HepG2 (cell line): ENCODE measurements at regions not wholly inside any gene's neighbourhood (a gene's known extent, or its start where the extent isn't known, plus 50 kb on each side); places are given as distances from the start of the nearest gene placed in this dataset.

Source experiments
- ATAC-seq: fragments of 200-7000 bp; cut with Tn5 transposase; 3 replicates; pipeline ENCODE4 v1.9.1; 2020; ENCODE audit warnings: mild to moderate bottlenecking, moderate library complexity
- BruUV-seq: library from RNA; stranded (reverse); fragments of 400-500 nt; replicated peaks from 2 replicates; lab custom pipeline; 2021; lab: Mats Ljungman, UMichigan
- CTCF ChIA-PET: fragments of 300-600 bp; formaldehyde crosslinking; extraction: SDS; loops from one replicate; lab custom pipeline; 2021; ENCODE audit warnings: low total read pairs, inconsistent platforms, low intra/inter-chr PET ratio; lab: Yijun Ruan, JAX
- POLR2A ChIA-PET: fragments of 350-600 bp; sonication (Branson Sonifier 250); formaldehyde crosslinking; loops from one replicate; lab custom pipeline; 2020; ENCODE audit warnings: antibody characterized with exemption, inconsistent platforms; lab: Yijun Ruan, JAX
- DNase-seq: peaks from one replicate; pipeline ENCODE4 v3.0.0-alpha.2; 2015; ENCODE audit warnings: low spot score
- FAIRE-seq: peaks from 3 replicates; lab custom pipeline; 2011; peaks lifted over from hg19 to GRCh38; lab: Jason Lieb, UNC
- H2AFZ ChIP-seq: one replicate; pipeline ENCODE4 v1.6.1; 2011; ENCODE audit warnings: low read length, inconsistent platforms
- H3K27ac ChIP-seq: fragments of 300-600 bp; 3 replicates; pipeline ENCODE4 v1.8.0; 2011; ENCODE audit warnings: mixed run types, mild to moderate bottlenecking, mixed read lengths, low read length, inconsistent platforms; ENCODE audit not compliant: insufficient read depth; ENCODE audit errors: extremely low read length
- H3K27me3 ChIP-seq, 2 experiments: fragments of 200-600 bp in 1 of 2; 2 replicates in 1 of 2; 3 replicates in 1 of 2; pipeline versions ENCODE4 v1.6.0 to v1.8.0; 2011; ENCODE audit warnings: low read length in 2 of 2, mild to moderate bottlenecking in 2 of 2, moderate library complexity in 2 of 2, inconsistent platforms in 1 of 2; ENCODE audit not compliant: insufficient read depth in 2 of 2, control insufficient read depth in 1 of 2
- H3K36me3 ChIP-seq, 2 experiments: fragments of 200-600 bp in 1 of 2; replicated peaks in 1 of 2; 2 replicates in 1 of 2; 3 replicates in 1 of 2; pipeline versions ENCODE4 v1.5.1 to v1.8.0; 2011; ENCODE audit warnings: low read length in 2 of 2, inconsistent platforms in 1 of 2; ENCODE audit not compliant: insufficient read depth in 2 of 2, control insufficient read depth in 1 of 2
- H3K4me1 ChIP-seq: 2 replicates; pipeline ENCODE4 v1.5.1; 2012; ENCODE audit warnings: low read length, inconsistent platforms; ENCODE audit not compliant: insufficient read depth
- H3K4me2 ChIP-seq: 2 replicates; pipeline ENCODE4 v1.6.0; 2011; ENCODE audit warnings: low read depth, low read length, inconsistent platforms
- H3K4me3 ChIP-seq, 3 experiments: fragments of 200-600 bp in 1 of 3; sonication (generic), shearing (Covaris generic) in 1 of 3; replicated peaks in 1 of 3; 2 replicates each; pipeline ENCODE4 v1.5.1; 2011 to 2016; ENCODE audit warnings: low read length in 3 of 3, inconsistent platforms in 2 of 3, low read depth in 2 of 3, mild to moderate bottlenecking in 2 of 3, control low read depth in 1 of 3, mixed read lengths in 1 of 3; ENCODE audit not compliant: insufficient read depth in 1 of 3
- H3K79me2 ChIP-seq: one replicate; pipeline ENCODE4 v1.6.1; 2011; ENCODE audit warnings: low read length, inconsistent platforms; ENCODE audit not compliant: insufficient read depth
- H3K9ac ChIP-seq: 2 replicates; pipeline ENCODE4 v1.6.0; 2011; ENCODE audit warnings: mild to moderate bottlenecking, low read depth, low read length, inconsistent platforms; ENCODE audit not compliant: insufficient read depth
- H3K9me3 ChIP-seq: 2 replicates; pipeline ENCODE4 v1.5.1; 2012; ENCODE audit warnings: mild to moderate bottlenecking, low read length
- H4K20me1 ChIP-seq: 2 replicates; pipeline ENCODE4 v1.6.0; 2011; ENCODE audit warnings: inconsistent platforms, mild to moderate bottlenecking, low read length, moderate library complexity; ENCODE audit not compliant: insufficient read depth
- MAFF ChIP-seq: IDR thresholded peaks from 2 replicates; pipeline ENCODE4 v1.6.1; 2011; ENCODE audit warnings: low read depth, low read length, improper control_type of control experiment
- MAFK ChIP-seq, 2 experiments: IDR thresholded peaks in 1 of 2; conservative IDR thresholded peaks in 1 of 2; 2 replicates each; pipeline ENCODE4 v1.6.1; 2011; ENCODE audit warnings: improper control_type of control experiment in 2 of 2, low read length in 2 of 2
- MTA1 ChIP-seq: sonication (generic); formaldehyde crosslinking; IDR thresholded peaks from 2 replicates; pipeline ENCODE4 v1.4.0; 2020; ENCODE audit warnings: missing genetic modification reagents, mild to moderate bottlenecking, borderline replicate concordance
- POLR2G ChIP-seq: fragments of 200-400 bp; formaldehyde crosslinking; IDR thresholded peaks from 2 replicates; pipeline ENCODE4 v1.6.1; 2018; ENCODE audit warnings: mild to moderate bottlenecking, low read depth, low read length, moderate library complexity
- ZNF451 ChIP-seq: sonication (generic); formaldehyde crosslinking; IDR thresholded peaks from 2 replicates; pipeline ENCODE4 v1.5.0; 2020; ENCODE audit warnings: mild to moderate bottlenecking, missing genetic modification reagents
- WGBS: methylation state at CpG from one replicate; pipeline ENCODE4 v1.1.6; 2017; ENCODE audit warnings: low lambda C conversion rate; 5-methylcytosine and 5-hydroxymethylcytosine counted together
- in situ Hi-C: cut with HindIII; loops from 2 replicates; pipeline ENCODE4 v1.10.0; 2017; ENCODE audit warnings: low pct_unique_long_range_greater_than_20kb; ENCODE audit not compliant: extremely low pct_ligation_motif_present
- intact Hi-C: fragments of 100-400 bp; cut with micrococcal nuclease; formaldehyde crosslinking; loops from one replicate; pipeline ENCODE4 v1.10.0; 2022; ENCODE audit not compliant: unreplicated experiment
- TF ChIP-seq, protein P1 (sequence below): sonication (generic); formaldehyde crosslinking; IDR thresholded peaks from 2 replicates; pipeline ENCODE4 v1.9.0; 2022; ENCODE audit warnings: missing genetic modification reagents, mild to moderate bottlenecking, borderline replicate concordance

DNA sequence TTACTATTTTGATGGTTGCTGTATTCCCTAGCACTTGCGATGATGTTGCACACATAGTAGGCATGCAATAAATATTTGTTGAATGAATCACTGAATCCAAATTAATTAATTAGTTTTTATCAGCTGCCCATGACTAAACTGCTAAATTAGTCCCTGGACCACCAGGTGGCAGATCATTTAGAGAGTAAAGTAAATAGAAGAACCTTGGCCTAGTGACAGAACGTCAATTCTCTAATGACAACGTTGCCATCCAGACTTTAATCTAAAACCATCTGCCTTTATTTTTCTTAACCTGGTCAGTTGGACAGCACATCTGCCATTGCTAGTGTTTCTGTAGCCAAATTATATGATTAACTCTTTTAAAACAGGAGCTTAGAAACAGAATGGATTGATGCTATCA lies 457.5 kb downstream of the KIF4B start:
- in situ Hi-C loops: no loop called here
- no peaks in the 10 kb centered on the region for H4K20me1 ChIP-seq
- TF ChIP-seq ZNF451 (CRISPR knock-in tag) (no peak), POLR2G (no peak), MTA1 (CRISPR knock-in tag) (no peak)
- TF ChIP-seq, all 625 proteins: peak for 0
- POLR2A ChIA-PET: no interaction called here
- CTCF ChIA-PET: no interaction called here
- intact Hi-C loops: no loop called here
- no peaks in the 10 kb centered on the region for H3K4me1 ChIP-seq
- no peak for ATAC-seq
- H3K9ac ChIP-seq: no peak overlapping the region
- no peaks in the 10 kb centered on the region for H3K79me2 ChIP-seq
- H3K27me3 ChIP-seq: no peaks in the 10 kb centered on the region
- no peak overlapping the region for H3K4me2 ChIP-seq
- H3K36me3 ChIP-seq: no peaks in the 10 kb centered on the region
- whole genome bisulfite sequencing: 60% methylated on average over 3 of the region's 3 CpGs
- no TSS peak for BruUV-seq
- no peak overlapping the region for H3K4me3 ChIP-seq
- no peak for FAIRE-seq
- no peak overlapping the region for H2AFZ ChIP-seq
- no peak overlapping the region for H3K27ac ChIP-seq
- no peaks in the 10 kb centered on the region for H3K9me3 ChIP-seq
- DNase-seq: no peak

DNA sequence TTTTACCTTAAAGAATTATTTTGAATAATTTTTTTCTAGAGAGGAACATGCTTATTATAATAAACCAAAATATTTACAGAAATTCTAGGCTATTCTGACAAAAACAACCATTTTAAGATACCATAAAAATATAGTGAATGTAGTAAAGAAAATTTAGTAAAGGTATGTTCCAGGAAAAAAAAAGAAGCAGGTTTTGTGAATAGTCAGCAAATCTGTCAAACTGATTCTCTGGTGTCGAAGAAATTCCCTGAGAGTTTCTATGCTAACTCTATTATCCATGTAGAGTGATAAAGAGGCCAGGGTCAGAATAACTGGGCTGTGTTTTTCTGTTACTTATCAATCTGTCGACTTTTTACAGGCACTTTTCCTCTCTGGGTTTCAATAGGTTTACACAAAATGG lies 459.2 kb downstream of the KIF4B start:
- TF ChIP-seq, protein P1, sequence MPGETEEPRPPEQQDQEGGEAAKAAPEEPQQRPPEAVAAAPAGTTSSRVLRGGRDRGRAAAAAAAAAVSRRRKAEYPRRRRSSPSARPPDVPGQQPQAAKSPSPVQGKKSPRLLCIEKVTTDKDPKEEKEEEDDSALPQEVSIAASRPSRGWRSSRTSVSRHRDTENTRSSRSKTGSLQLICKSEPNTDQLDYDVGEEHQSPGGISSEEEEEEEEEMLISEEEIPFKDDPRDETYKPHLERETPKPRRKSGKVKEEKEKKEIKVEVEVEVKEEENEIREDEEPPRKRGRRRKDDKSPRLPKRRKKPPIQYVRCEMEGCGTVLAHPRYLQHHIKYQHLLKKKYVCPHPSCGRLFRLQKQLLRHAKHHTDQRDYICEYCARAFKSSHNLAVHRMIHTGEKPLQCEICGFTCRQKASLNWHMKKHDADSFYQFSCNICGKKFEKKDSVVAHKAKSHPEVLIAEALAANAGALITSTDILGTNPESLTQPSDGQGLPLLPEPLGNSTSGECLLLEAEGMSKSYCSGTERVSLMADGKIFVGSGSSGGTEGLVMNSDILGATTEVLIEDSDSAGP (CRISPR knock-in tag): no peak
- TF ChIP-seq MAFK (conservative IDR thresholded peaks at IDR 0.05 in 1 of 2, IDR thresholded peaks at IDR 0.05 in 1 of 2; ENCODE audit: low read length in 2 of 2) (peak; percentile 62 to 76), MAFF (peak; percentile 53; the same call in 1 of the 2 replicates)
- no peak for DNase-seq
- no TSS peak for BruUV-seq
- no peak overlapping the region for H3K4me3 ChIP-seq
- in situ Hi-C loops: no loop called here
- H3K27me3 ChIP-seq: no peaks in the 10 kb centered on the region
- no peaks in the 10 kb centered on the region for H3K9me3 ChIP-seq
- no peak overlapping the region for H2AFZ ChIP-seq
- WGBS: 19% methylated on average over 2 of the region's 2 CpGs
- H3K4me1 ChIP-seq: no peaks in the 10 kb centered on the region
- intact Hi-C loops: no loop called here
- ATAC-seq: no peak
- ChIA-PET POLR2A (no interaction called here), CTCF (no interaction called here)
- no peak for FAIRE-seq
- H3K79me2 ChIP-seq: no peaks in the 10 kb centered on the region
- no peaks in the 10 kb centered on the region for H3K36me3 ChIP-seq
- no peaks in the 10 kb centered on the region for H4K20me1 ChIP-seq
- no peak overlapping the region for H3K4me2 ChIP-seq
- H3K27ac ChIP-seq: no peak overlapping the region
- H3K9ac ChIP-seq: no peak overlapping the region
